GM06990 (cell line): ENCODE measurements at regions not wholly inside any gene's neighbourhood (a gene's known extent, or its start where the extent isn't known, plus 50 kb on each side); places are given as distances from the start of the nearest gene placed in this dataset.

ENCODE experiments used
- DNase-seq: peaks from one replicate; pipeline ENCODE4 v3.0.0-alpha.2; 2011; ENCODE audit not compliant: insufficient read length; ENCODE audit errors: extremely low read depth
- H3K27me3 ChIP-seq: replicated peaks from 2 replicates; pipeline ENCODE4 v1.6.0; 2011; ENCODE audit warnings: low read length; ENCODE audit not compliant: control insufficient read depth, insufficient read depth
- H3K36me3 ChIP-seq: 2 replicates; pipeline ENCODE4 v1.5.1; 2011; ENCODE audit warnings: low read length; ENCODE audit not compliant: control insufficient read depth, insufficient read depth
- H3K4me3 ChIP-seq: replicated peaks from 2 replicates; pipeline ENCODE4 v1.5.1; 2011; ENCODE audit warnings: low read depth, mild to moderate bottlenecking, control low read depth, low read length
- TF ChIP-seq, protein P1 (sequence below): IDR thresholded peaks from 2 replicates; pipeline ENCODE4 v1.5.1; 2011; ENCODE audit warnings: low read length, control low read depth, mild to moderate bottlenecking, inconsistent platforms; ENCODE audit not compliant: insufficient read depth, poor library complexity, severe bottlenecking

DNA sequence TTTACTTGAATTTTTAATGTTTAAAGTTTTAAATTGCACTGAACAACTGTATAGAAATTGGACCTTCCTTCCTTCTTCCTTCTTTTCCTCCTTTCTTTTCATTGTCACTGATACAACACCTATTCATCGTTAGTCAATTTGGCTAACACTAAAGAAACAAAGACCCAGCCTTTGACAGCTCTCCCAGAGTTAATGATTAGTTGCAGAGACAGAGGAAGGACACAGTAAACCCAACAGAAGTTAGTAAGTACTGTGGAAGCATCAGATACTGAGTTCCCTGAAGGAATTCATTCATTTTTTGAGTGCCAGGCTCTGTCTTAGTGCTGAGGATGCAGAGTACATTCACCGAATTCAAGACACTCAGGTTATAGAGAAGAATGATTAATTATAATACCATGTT, 77.9 kb upstream of the RAB27B start:
- no peaks in the 10 kb centered on the region for H3K27me3 ChIP-seq
- H3K36me3 ChIP-seq = no peaks in the 10 kb centered on the region
- TF ChIP-seq, protein P1, sequence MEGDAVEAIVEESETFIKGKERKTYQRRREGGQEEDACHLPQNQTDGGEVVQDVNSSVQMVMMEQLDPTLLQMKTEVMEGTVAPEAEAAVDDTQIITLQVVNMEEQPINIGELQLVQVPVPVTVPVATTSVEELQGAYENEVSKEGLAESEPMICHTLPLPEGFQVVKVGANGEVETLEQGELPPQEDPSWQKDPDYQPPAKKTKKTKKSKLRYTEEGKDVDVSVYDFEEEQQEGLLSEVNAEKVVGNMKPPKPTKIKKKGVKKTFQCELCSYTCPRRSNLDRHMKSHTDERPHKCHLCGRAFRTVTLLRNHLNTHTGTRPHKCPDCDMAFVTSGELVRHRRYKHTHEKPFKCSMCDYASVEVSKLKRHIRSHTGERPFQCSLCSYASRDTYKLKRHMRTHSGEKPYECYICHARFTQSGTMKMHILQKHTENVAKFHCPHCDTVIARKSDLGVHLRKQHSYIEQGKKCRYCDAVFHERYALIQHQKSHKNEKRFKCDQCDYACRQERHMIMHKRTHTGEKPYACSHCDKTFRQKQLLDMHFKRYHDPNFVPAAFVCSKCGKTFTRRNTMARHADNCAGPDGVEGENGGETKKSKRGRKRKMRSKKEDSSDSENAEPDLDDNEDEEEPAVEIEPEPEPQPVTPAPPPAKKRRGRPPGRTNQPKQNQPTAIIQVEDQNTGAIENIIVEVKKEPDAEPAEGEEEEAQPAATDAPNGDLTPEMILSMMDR = no peak
- DNase-seq = no peak
- H3K4me3 ChIP-seq = no peak overlapping the region

- no peak for DNase-seq
- TF ChIP-seq, protein P1 = no peak
- H3K27me3 ChIP-seq = no peaks in the 10 kb centered on the region
- no peak overlapping the region for H3K4me3 ChIP-seq
- H3K36me3 ChIP-seq = no peaks in the 10 kb centered on the region
Measured at GRCh38 chr18:54752185-54752584, 76.1 kb upstream of the RAB27B start.

- H3K27me3 ChIP-seq = no peaks in the 10 kb centered on the region
- no peaks in the 10 kb centered on the region for H3K36me3 ChIP-seq
- H3K4me3 ChIP-seq = no peak overlapping the region
- TF ChIP-seq, protein P1 = no peak
- DNase-seq = no peak
Measured at GRCh38 chr18:54755456-54755855, 72.8 kb upstream of the RAB27B start.

GRCh38 chr18:54762386-54762785, 65.9 kb upstream of the RAB27B start:
- TF ChIP-seq, protein P1 = no peak
- Histone ChIP-seq H3K4me3 (no peak overlapping the region), H3K27me3 (no peaks in the 10 kb centered on the region), H3K36me3 (no peaks in the 10 kb centered on the region)
- DNase-seq = no peak

DNA sequence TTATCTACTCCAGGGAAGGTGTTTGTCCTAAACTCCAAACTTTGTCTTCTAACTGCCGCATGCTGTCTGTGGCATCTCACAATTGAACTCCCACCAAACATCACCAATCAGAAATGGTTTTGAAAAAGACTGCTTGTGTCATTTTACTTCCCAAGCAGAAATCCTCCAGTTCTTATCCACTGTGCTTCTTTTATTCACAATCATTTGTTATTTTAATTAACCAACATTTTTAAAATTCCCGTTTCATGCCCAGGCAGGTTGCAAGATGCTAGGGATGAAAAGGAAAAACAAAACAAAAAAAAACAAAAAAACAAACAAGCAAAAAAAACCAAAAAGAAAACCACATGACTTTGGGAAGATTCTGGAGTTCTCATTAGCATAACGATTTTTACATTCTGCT, 63.5 kb upstream of the RAB27B start:
- TF ChIP-seq, protein P1 = no peak
- no peak for DNase-seq
- no peaks in the 10 kb centered on the region for H3K27me3 ChIP-seq
- no peaks in the 10 kb centered on the region for H3K36me3 ChIP-seq
- H3K4me3 ChIP-seq = no peak overlapping the region

GRCh38 chr18:54765636-54766375, 62.5 kb upstream of the RAB27B start:
- TF ChIP-seq, protein P1 = no peak
- Histone ChIP-seq H3K4me3 (no peak overlapping the region), H3K27me3 (no peaks in the 10 kb centered on the region), H3K36me3 (no peaks in the 10 kb centered on the region)
- no peak for DNase-seq
